Astrocyte (in vitro differentiated cells and primary cell): ENCODE measurements at regions not wholly inside any gene's neighbourhood (a gene's known extent, or its start where the extent isn't known, plus 50 kb on each side); places are given as distances from the start of the nearest gene placed in this dataset.
"Not testable (repeated sequence)": the region's sequence is repeated elsewhere in the genome, so short reads cannot be mapped to it uniquely, and the experiment has no call there.

Source experiments
- DNase-seq: peaks from one replicate; pipeline ENCODE4 v3.0.0-alpha.2; 2010; ENCODE audit warnings: low read depth
- FAIRE-seq: peaks from 2 replicates; lab custom pipeline; 2011; peaks lifted over from hg19 to GRCh38; lab: Jason Lieb, UNC
- H2AFZ ChIP-seq: 2 replicates; pipeline ENCODE4 v1.6.0; 2012; ENCODE audit warnings: low read depth, low read length, inconsistent platforms
- H3K27ac ChIP-seq: 2 replicates; pipeline ENCODE4 v1.5.1; 2011; ENCODE audit warnings: low read depth, low read length, inconsistent platforms
- H3K27me3 ChIP-seq: 2 replicates; pipeline ENCODE4 v1.6.0; 2011; ENCODE audit warnings: low read length, inconsistent platforms; ENCODE audit not compliant: insufficient read depth
- H3K36me3 ChIP-seq: 2 replicates; pipeline ENCODE4 v1.5.1; 2011; ENCODE audit warnings: low read length, inconsistent platforms; ENCODE audit not compliant: insufficient read depth
- H3K4me1 ChIP-seq: 2 replicates; pipeline ENCODE4 v1.5.1; 2011; ENCODE audit warnings: low read length, inconsistent platforms; ENCODE audit not compliant: insufficient read depth
- H3K4me2 ChIP-seq: 2 replicates; pipeline ENCODE4 v1.6.0; 2012; ENCODE audit warnings: low read length, inconsistent platforms
- H3K4me3 ChIP-seq: 2 replicates; pipeline ENCODE4 v1.5.1; 2011; ENCODE audit warnings: low read depth, mild to moderate bottlenecking, low read length, inconsistent platforms; ENCODE audit not compliant: insufficient read depth
- H3K79me2 ChIP-seq: 2 replicates; pipeline ENCODE4 v1.6.0; 2012; ENCODE audit warnings: mild to moderate bottlenecking, low read length, inconsistent platforms; ENCODE audit not compliant: insufficient read depth
- H3K9ac ChIP-seq: 2 replicates; pipeline ENCODE4 v1.6.0; 2012; ENCODE audit warnings: mild to moderate bottlenecking, low read length, inconsistent platforms
- H3K9me3 ChIP-seq: 2 replicates; pipeline ENCODE4 v1.5.1; 2012; ENCODE audit warnings: low read depth, mild to moderate bottlenecking, low read length, inconsistent platforms; ENCODE audit not compliant: insufficient read depth
- H4K20me1 ChIP-seq: 2 replicates; pipeline ENCODE4 v1.6.0; 2012; ENCODE audit warnings: low read length, inconsistent platforms; ENCODE audit not compliant: insufficient read depth
- H3K27ac Mint-ChIP-seq: one replicate; pipeline ENCODE4 v1.8.0; 2021; ENCODE audit warnings: mild to moderate bottlenecking, mixed read lengths; ENCODE audit not compliant: unreplicated experiment
- H3K27me3 Mint-ChIP-seq: one replicate; pipeline ENCODE4 v1.8.0; 2021; ENCODE audit warnings: low read depth, mixed read lengths; ENCODE audit not compliant: unreplicated experiment
- H3K36me3 Mint-ChIP-seq: one replicate; pipeline ENCODE4 v1.8.0; 2021; ENCODE audit warnings: low read depth, mixed read lengths; ENCODE audit not compliant: unreplicated experiment
- H3K4me1 Mint-ChIP-seq: one replicate; pipeline ENCODE4 v1.8.0; 2021; ENCODE audit warnings: low read depth, mixed read lengths; ENCODE audit not compliant: unreplicated experiment
- H3K4me3 Mint-ChIP-seq: one replicate; pipeline ENCODE4 v1.8.0; 2021; ENCODE audit warnings: mild to moderate bottlenecking, moderate library complexity, mixed read lengths; ENCODE audit not compliant: unreplicated experiment
- H3K9me3 Mint-ChIP-seq: one replicate; pipeline ENCODE4 v1.8.0; 2021; ENCODE audit warnings: mild to moderate bottlenecking, mixed read lengths; ENCODE audit not compliant: unreplicated experiment
- CTCF ChIP-seq: IDR thresholded peaks from 2 replicates; pipeline ENCODE4 v1.5.1; 2011; ENCODE audit warnings: low read depth, mild to moderate bottlenecking, inconsistent platforms, low read length, moderate library complexity; ENCODE audit not compliant: insufficient read depth
- EZH2 ChIP-seq: IDR thresholded peaks from 2 replicates; pipeline ENCODE4 v1.6.1; 2012; ENCODE audit warnings: mild to moderate bottlenecking, low read length, inconsistent platforms; ENCODE audit not compliant: insufficient read depth

- Histone ChIP-seq H3K4me1 (peaks cover 25% of the 10 kb centered on the region), H4K20me1 (no peaks in the 10 kb centered on the region), H3K4me2 (peak overlapping the region; percentile 76), H3K27me3 (no peaks in the 10 kb centered on the region), H3K36me3 (no peaks in the 10 kb centered on the region), H3K9ac (peak overlapping the region; percentile 63), H3K27ac (peak overlapping the region; percentile 83), H2AFZ (no peak overlapping the region), H3K79me2 (no peaks in the 10 kb centered on the region), H3K9me3 (no peaks in the 10 kb centered on the region), H3K4me3 (no peak overlapping the region)
- H3K27me3 Mint-ChIP-seq = no peaks in the 10 kb centered on the region
- H3K9me3 Mint-ChIP-seq = peaks cover 15% of the 10 kb centered on the region
- H3K4me3 Mint-ChIP-seq = no peak overlapping the region
- peak; percentile 57 for DNase-seq
- H3K4me1 Mint-ChIP-seq = peaks cover 50% of the 10 kb centered on the region
- peaks cover 8% of the 10 kb centered on the region for H3K36me3 Mint-ChIP-seq
- peak overlapping the region; percentile 95 for H3K27ac Mint-ChIP-seq
- peak; percentile 20 for FAIRE-seq
- TF ChIP-seq CTCF (no peak), EZH2 (no peak)
Observed at GRCh38 chr5:123701511-123702200, 189.7 kb downstream of the CSNK1G3 start.

GRCh38 chr5:123700624-123701287 is 188.8 kb downstream of the CSNK1G3 start:
- TF ChIP-seq EZH2 (no peak), CTCF (no peak)
- H3K4me2 ChIP-seq = peak overlapping the region; percentile 76
- H4K20me1 ChIP-seq = no peaks in the 10 kb centered on the region
- Mint-ChIP-seq H3K9me3 (peaks cover 6% of the 10 kb centered on the region), H3K36me3 (peaks cover 2% of the 10 kb centered on the region), H3K27me3 (no peaks in the 10 kb centered on the region), H3K4me3 (no peak overlapping the region), H3K4me1 (peaks cover 46% of the 10 kb centered on the region), H3K27ac (peak overlapping the region; percentile 95)
- H3K9me3 ChIP-seq = no peaks in the 10 kb centered on the region
- no peaks in the 10 kb centered on the region for H3K36me3 ChIP-seq
- DNase-seq (peak; percentile 99), FAIRE-seq (peak; percentile 99)
- peaks cover 25% of the 10 kb centered on the region for H3K4me1 ChIP-seq
- peak overlapping the region; percentile 83 for H3K27ac ChIP-seq
- peak overlapping the region; percentile 63 for H3K9ac ChIP-seq
- no peak overlapping the region for H2AFZ ChIP-seq
- H3K79me2 ChIP-seq = no peaks in the 10 kb centered on the region
- H3K4me3 ChIP-seq = peak overlapping the region; percentile 1
- H3K27me3 ChIP-seq = no peaks in the 10 kb centered on the region

GRCh38 chr5:123699571-123699970 is 187.6 kb downstream of the CSNK1G3 start:
- H3K9me3 Mint-ChIP-seq = peaks cover 3% of the 10 kb centered on the region
- FAIRE-seq (no peak), DNase-seq (no peak)
- no peaks in the 10 kb centered on the region for H3K27me3 ChIP-seq
- no peaks in the 10 kb centered on the region for H4K20me1 ChIP-seq
- H3K4me1 ChIP-seq = peaks cover 25% of the 10 kb centered on the region
- H3K9ac ChIP-seq = peak overlapping the region; percentile 42
- H3K27me3 Mint-ChIP-seq = no peaks in the 10 kb centered on the region
- peak overlapping the region; percentile 95 for H3K27ac Mint-ChIP-seq
- no peaks in the 10 kb centered on the region for H3K79me2 ChIP-seq
- H2AFZ ChIP-seq = no peak overlapping the region
- no peak for TF ChIP-seq CTCF
- no peak for TF ChIP-seq EZH2
- H3K4me3 Mint-ChIP-seq = no peak overlapping the region
- H3K4me2 ChIP-seq = peak overlapping the region; percentile 76
- H3K36me3 ChIP-seq = no peaks in the 10 kb centered on the region
- peak overlapping the region; percentile 83 for H3K27ac ChIP-seq
- H3K9me3 ChIP-seq = no peaks in the 10 kb centered on the region
- no peaks in the 10 kb centered on the region for H3K36me3 Mint-ChIP-seq
- H3K4me1 Mint-ChIP-seq = peaks cover 46% of the 10 kb centered on the region
- H3K4me3 ChIP-seq = no peak overlapping the region

GRCh38 chr5:123698937-123699336 is 187.0 kb downstream of the CSNK1G3 start:
- not testable (repeated sequence) for FAIRE-seq, H3K4me3 ChIP-seq, DNase-seq, H2AFZ ChIP-seq, H3K9me3 Mint-ChIP-seq, H3K27me3 ChIP-seq, H3K36me3 ChIP-seq, H3K79me2 ChIP-seq, H3K4me3 Mint-ChIP-seq, H3K27ac ChIP-seq, H3K9me3 ChIP-seq, H4K20me1 ChIP-seq, H3K4me2 ChIP-seq, H3K36me3 Mint-ChIP-seq, H3K27me3 Mint-ChIP-seq, H3K27ac Mint-ChIP-seq, H3K9ac ChIP-seq
- peaks cover 46% of the 10 kb centered on the region for H3K4me1 Mint-ChIP-seq
- H3K4me1 ChIP-seq = peaks cover 25% of the 10 kb centered on the region
